Lower lobe of right lung (tissue), 2 donors: ENCODE measurements at regions not wholly inside any gene's neighbourhood (a gene's known extent, or its start where the extent isn't known, plus 50 kb on each side); places are given as distances from the start of the nearest gene placed in this dataset.

Experiments used
- ATAC-seq, 2 donors: fragments of 200-7000 bp; cut with Tn5 transposase; one replicate each; pipeline ENCODE4 v1.9.1; 2020 to 2022; ENCODE audit warnings: mild to moderate bottlenecking in 2 of 2, moderate library complexity in 2 of 2
- DNase-seq: peaks from one replicate; pipeline ENCODE4 v3.0.0-alpha.2; 2020
- H3K27ac ChIP-seq: fragments of 200-600 bp; one replicate; pipeline ENCODE4 v1.8.0; 2022
- H3K27me3 ChIP-seq: fragments of 200-600 bp; one replicate; pipeline ENCODE4 v1.8.0; 2022; ENCODE audit warnings: low read depth
- H3K36me3 ChIP-seq: fragments of 200-600 bp; one replicate; pipeline ENCODE4 v1.8.0; 2022; ENCODE audit warnings: mild to moderate bottlenecking
- H3K4me1 ChIP-seq: fragments of 200-600 bp; one replicate; pipeline ENCODE4 v1.8.0; 2022
- H3K4me3 ChIP-seq: fragments of 200-600 bp; one replicate; pipeline ENCODE4 v1.8.0; 2022; ENCODE audit warnings: mild to moderate bottlenecking
- H3K9me3 ChIP-seq: fragments of 200-600 bp; one replicate; pipeline ENCODE4 v1.8.0; 2022
- CTCF ChIP-seq: fragments of 200-600 bp; IDR thresholded peaks from one replicate; pipeline ENCODE4 v1.8.0; 2022; ENCODE audit warnings: antibody characterized with exemption, mild to moderate bottlenecking
- intact Hi-C: fragments of 100-400 bp; cut with DNase I; formaldehyde crosslinking; loops from one replicate; pipeline ENCODE4 v1.11.0; 2022
- donor health status: DM: no; HTN: yes; CAD: no; lungs with severe emphysema.

GRCh38 chr1:81326212-81326611, 474.5 kb upstream of the ADGRL2 start:
- H3K4me3 ChIP-seq: no peak overlapping the region
- H3K36me3 ChIP-seq: no peaks in the 10 kb centered on the region
- DNase-seq (no peak), ATAC-seq (no peak)
- no peaks in the 10 kb centered on the region for H3K27me3 ChIP-seq
- no peaks in the 10 kb centered on the region for H3K9me3 ChIP-seq
- intact Hi-C loops: no loop called here
- no peaks in the 10 kb centered on the region for H3K4me1 ChIP-seq
- H3K27ac ChIP-seq: no peak overlapping the region
- no peak for TF ChIP-seq CTCF

- Histone ChIP-seq H3K27ac (no peak overlapping the region), H3K4me3 (no peak overlapping the region), H3K27me3 (no peaks in the 10 kb centered on the region), H3K36me3 (no peaks in the 10 kb centered on the region), H3K9me3 (no peaks in the 10 kb centered on the region), H3K4me1 (no peaks in the 10 kb centered on the region)
- ATAC-seq (no peak), DNase-seq (no peak)
- no peak for TF ChIP-seq CTCF
- intact Hi-C loops: no loop called here
Observed at GRCh38 chr1:81325397-81325796, 475.3 kb upstream of the ADGRL2 start.

- H3K27me3 ChIP-seq: no peaks in the 10 kb centered on the region
- DNase-seq (no peak), ATAC-seq (no peak)
- H3K4me1 ChIP-seq: no peaks in the 10 kb centered on the region
- no peak overlapping the region for H3K4me3 ChIP-seq
- H3K36me3 ChIP-seq: no peaks in the 10 kb centered on the region
- intact Hi-C loops: no loop called here
- no peaks in the 10 kb centered on the region for H3K9me3 ChIP-seq
- no peak for TF ChIP-seq CTCF
- no peak overlapping the region for H3K27ac ChIP-seq
Observed at GRCh38 chr1:81323862-81324261, 476.9 kb upstream of the ADGRL2 start.

- H3K27ac ChIP-seq: no peak overlapping the region
- intact Hi-C loops: no loop called here
Observed at GRCh38 chr1:81317191-81317590, 483.5 kb upstream of the ADGRL2 start.

GRCh38 chr1:81314513-81315233, 486.1 kb upstream of the ADGRL2 start:
- no peak for ATAC-seq
- intact Hi-C loops: no loop called here
- H3K4me1 ChIP-seq: peaks cover 9% of the 10 kb centered on the region
- DNase-seq: no peak
- no peaks in the 10 kb centered on the region for H3K27me3 ChIP-seq
- H3K36me3 ChIP-seq: no peaks in the 10 kb centered on the region
- TF ChIP-seq CTCF: no peak
- H3K27ac ChIP-seq: no peak overlapping the region
- H3K4me3 ChIP-seq: no peak overlapping the region
- no peaks in the 10 kb centered on the region for H3K9me3 ChIP-seq

More at GRCh38 chr1:81317191-81317590, 483.5 kb upstream of the ADGRL2 start:
- Histone ChIP-seq H3K27me3 (no peaks in the 10 kb centered on the region), H3K9me3 (no peaks in the 10 kb centered on the region), H3K36me3 (no peaks in the 10 kb centered on the region), H3K4me3 (no peak overlapping the region), H3K4me1 (peaks cover 9% of the 10 kb centered on the region)
- no peak for ATAC-seq
- no peak for TF ChIP-seq CTCF
- no peak for DNase-seq
